ENCODE measurements at regions not wholly inside any gene's neighbourhood (a gene's known extent, or its start where the extent isn't known, plus 50 kb on each side); places are given as distances from the start of the nearest gene placed in this dataset.

DNA sequence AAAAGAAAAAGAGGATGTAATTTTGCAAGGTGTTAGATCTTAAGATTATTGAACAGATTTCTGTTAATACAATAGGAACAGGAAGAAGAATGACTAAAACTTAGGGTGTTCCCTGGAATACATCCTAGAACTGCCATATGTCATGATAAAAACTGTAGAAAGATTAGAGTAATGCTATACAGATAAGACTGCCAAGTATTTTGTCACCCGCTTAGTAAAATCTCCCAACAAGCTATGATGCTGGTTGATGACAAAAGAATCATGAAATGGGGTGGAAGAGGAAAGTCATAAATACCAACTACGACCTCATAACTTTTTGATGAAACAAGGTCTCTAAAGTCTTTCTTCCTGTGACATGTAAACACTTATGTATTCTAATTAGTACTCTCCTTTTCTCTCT is 163.6 kb upstream of the COL3A1 start:
- TF ChIP-seq JUND (IDR thresholded peaks at IDR 0.05; ENCODE audit: low read depth) = no peak

DNA sequence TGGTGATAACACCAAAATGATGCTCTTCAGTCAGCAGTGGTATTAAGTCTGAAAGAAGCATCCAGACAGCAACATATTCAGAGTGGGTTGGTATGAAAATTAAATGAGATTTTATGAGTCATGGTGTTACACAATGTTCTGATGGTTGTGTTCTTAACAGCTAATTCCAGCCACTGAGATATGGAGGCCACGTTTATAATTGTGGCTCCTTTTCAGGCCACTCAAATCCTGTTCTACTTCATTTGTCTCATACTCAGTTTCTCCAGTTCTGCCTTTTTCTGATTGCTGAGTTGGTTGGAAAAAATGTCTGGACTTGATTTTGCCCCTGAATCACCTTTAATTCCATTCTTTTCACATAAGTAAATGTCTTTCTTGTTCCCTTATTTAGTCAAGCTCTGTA is 162.7 kb upstream of the COL3A1 start:
- in situ Hi-C loops (cut with HindIII; ENCODE audit: low pct_unique_long_range_greater_than_20kb, low sequenced_read_pairs) = no loop called here
- TF ChIP-seq JUND (IDR thresholded peaks at IDR 0.05; ENCODE audit: low read depth) = no peak
- no peak for DNase-seq (ENCODE audit: low read depth in 1 of 2, low spot score in 1 of 2)

More for the DNA sequence above, 163.6 kb upstream of the COL3A1 start:
- DNase-seq (ENCODE audit: low read depth in 1 of 2, low spot score in 1 of 2) = no peak
- in situ Hi-C loops (cut with HindIII; ENCODE audit: low pct_unique_long_range_greater_than_20kb, low sequenced_read_pairs) = no loop called here

DNA sequence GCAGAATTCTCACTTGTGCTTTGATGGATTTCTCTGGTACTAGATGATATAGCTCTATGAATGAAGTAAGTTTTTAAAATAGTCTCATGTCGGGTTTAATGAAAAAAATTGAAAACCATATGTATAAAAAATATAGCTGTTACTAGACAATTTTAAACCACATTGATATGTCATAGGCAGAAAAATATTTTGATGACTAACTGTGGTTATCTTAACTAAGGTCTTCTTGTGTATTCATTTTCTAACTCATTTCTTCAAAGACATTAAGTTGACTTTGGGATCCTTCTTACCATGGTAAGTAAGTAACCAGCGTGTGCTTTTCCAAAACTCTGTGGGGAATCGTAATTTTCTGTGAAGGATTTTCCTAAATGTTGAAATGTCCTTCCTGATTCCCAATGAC is 160.9 kb upstream of the COL3A1 start:
- no peak for TF ChIP-seq JUND (IDR thresholded peaks at IDR 0.05; ENCODE audit: low read depth)
- in situ Hi-C loops (cut with HindIII; ENCODE audit: low pct_unique_long_range_greater_than_20kb, low sequenced_read_pairs) = no loop called here

DNA sequence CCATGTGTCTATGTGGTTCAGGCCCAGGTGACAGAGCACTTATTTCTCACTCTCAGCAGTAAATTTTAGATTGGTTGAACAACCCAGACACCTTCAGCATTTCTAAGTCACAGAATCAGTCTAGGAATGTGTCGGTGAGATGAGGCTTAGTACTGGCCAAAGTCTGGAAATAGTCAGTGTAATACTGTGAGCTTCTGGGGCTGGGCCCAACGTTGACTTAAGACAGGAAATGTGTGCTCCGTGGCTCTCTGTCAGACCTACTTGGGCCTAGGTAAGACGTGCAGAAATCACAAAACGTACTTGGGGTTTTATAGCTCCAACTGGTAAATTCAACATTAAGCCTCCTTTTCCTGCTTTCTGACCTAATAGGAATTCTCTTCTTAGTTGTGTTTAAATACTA is 160.3 kb upstream of the COL3A1 start:
- DNase-seq (ENCODE audit: low read depth in 1 of 2, low spot score in 1 of 2) = no peak

More for the DNA sequence above, 160.9 kb upstream of the COL3A1 start:
- no peak for DNase-seq (ENCODE audit: low read depth in 1 of 2, low spot score in 1 of 2)

GRCh38 chr2:188819011-188819410 is 155.2 kb upstream of the COL3A1 start:
- no peak for DNase-seq (ENCODE audit: low read depth in 1 of 2, low spot score in 1 of 2)
- in situ Hi-C loops (cut with HindIII; ENCODE audit: low pct_unique_long_range_greater_than_20kb, low sequenced_read_pairs) = no loop called here
- TF ChIP-seq JUND (IDR thresholded peaks at IDR 0.05; ENCODE audit: low read depth) = no peak

More for the DNA sequence above, 160.3 kb upstream of the COL3A1 start:
- in situ Hi-C loops (cut with HindIII; ENCODE audit: low pct_unique_long_range_greater_than_20kb, low sequenced_read_pairs) = no loop called here
- TF ChIP-seq JUND (IDR thresholded peaks at IDR 0.05; ENCODE audit: low read depth) = no peak

- in situ Hi-C loops (cut with HindIII; ENCODE audit: low pct_unique_long_range_greater_than_20kb, low sequenced_read_pairs) = no loop called here
- TF ChIP-seq JUND (IDR thresholded peaks at IDR 0.05; ENCODE audit: low read depth) = no peak
These were observed 154.4 kb upstream of the COL3A1 start for GRCh38 chr2:188819792-188820191.

DNA sequence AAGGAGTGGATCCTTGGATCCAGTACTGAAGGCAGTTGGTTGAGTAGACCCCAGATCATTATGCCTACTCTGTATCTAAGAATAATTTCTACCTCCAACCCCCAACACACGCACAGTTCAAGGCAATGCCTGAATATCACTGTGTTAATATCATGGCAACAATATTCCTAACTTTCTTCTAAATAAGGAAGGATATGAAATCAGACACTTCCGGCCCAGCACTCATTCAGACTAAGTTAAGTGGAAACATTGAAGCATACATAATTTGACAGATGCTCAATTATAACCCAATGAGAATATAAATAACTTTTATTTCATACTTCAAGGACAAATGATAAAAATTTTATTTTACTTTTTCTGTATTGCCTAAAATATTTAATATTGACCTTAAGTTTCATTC is 153.6 kb upstream of the COL3A1 start:
- in situ Hi-C loops (cut with HindIII; ENCODE audit: low pct_unique_long_range_greater_than_20kb, low sequenced_read_pairs) = no loop called here
- no peak for DNase-seq (ENCODE audit: low read depth in 1 of 2, low spot score in 1 of 2)
- no peak for TF ChIP-seq JUND (IDR thresholded peaks at IDR 0.05; ENCODE audit: low read depth)

More at GRCh38 chr2:188819792-188820191, 154.4 kb upstream of the COL3A1 start:
- no peak for DNase-seq (ENCODE audit: low read depth in 1 of 2, low spot score in 1 of 2)

GRCh38 chr2:188824125-188824524 is 150.0 kb upstream of the COL3A1 start:
- in situ Hi-C loops (cut with HindIII; ENCODE audit: low pct_unique_long_range_greater_than_20kb, low sequenced_read_pairs) = no loop called here

DNA sequence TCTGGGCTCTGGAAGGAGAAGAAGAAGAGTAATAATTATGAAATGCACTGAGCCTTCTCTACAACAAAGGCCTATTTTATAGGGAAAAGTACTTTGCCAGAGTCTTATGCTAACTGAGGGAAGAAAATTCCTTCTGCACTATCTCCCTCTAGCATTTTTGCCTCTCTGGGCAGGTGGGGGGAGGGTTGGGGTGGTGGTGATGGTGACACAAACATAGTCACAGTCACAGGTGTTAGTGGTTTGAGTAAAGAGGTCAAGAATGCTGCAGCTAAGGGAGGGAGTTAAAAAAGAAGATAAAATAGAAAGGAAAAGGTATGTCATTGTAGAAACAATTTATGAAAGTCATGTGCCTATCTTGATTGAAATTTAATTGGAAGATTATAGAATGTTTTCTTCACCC is 140.8 kb upstream of the COL3A1 start:
- in situ Hi-C loops (cut with HindIII; ENCODE audit: low pct_unique_long_range_greater_than_20kb, low sequenced_read_pairs) = no loop called here
- TF ChIP-seq JUND (IDR thresholded peaks at IDR 0.05; ENCODE audit: low read depth) = no peak
- DNase-seq (ENCODE audit: low read depth in 1 of 2, low spot score in 1 of 2) = no peak

More at GRCh38 chr2:188824125-188824524, 150.0 kb upstream of the COL3A1 start:
- TF ChIP-seq JUND (IDR thresholded peaks at IDR 0.05; ENCODE audit: low read depth) = no peak
- DNase-seq (ENCODE audit: low read depth in 1 of 2, low spot score in 1 of 2) = no peak

- DNase-seq (ENCODE audit: low read depth in 1 of 2, low spot score in 1 of 2) = no peak
- in situ Hi-C loops (cut with HindIII; ENCODE audit: low pct_unique_long_range_greater_than_20kb, low sequenced_read_pairs) = no loop called here
- no peak for TF ChIP-seq JUND (IDR thresholded peaks at IDR 0.05; ENCODE audit: low read depth)
These were observed 140.4 kb upstream of the COL3A1 start for GRCh38 chr2:188833799-188834198.

- in situ Hi-C loops (cut with HindIII; ENCODE audit: low pct_unique_long_range_greater_than_20kb, low sequenced_read_pairs) = no loop called here
- TF ChIP-seq JUND (IDR thresholded peaks at IDR 0.05; ENCODE audit: low read depth) = no peak
These were observed 139.2 kb upstream of the COL3A1 start for GRCh38 chr2:188835006-188835405.

GRCh38 chr2:188835821-188836220 is 138.4 kb upstream of the COL3A1 start:
- in situ Hi-C loops (cut with HindIII; ENCODE audit: low pct_unique_long_range_greater_than_20kb, low sequenced_read_pairs) = no loop called here
- TF ChIP-seq JUND (IDR thresholded peaks at IDR 0.05; ENCODE audit: low read depth) = no peak
- no peak for DNase-seq (ENCODE audit: low read depth in 1 of 2, low spot score in 1 of 2)

More at GRCh38 chr2:188835006-188835405, 139.2 kb upstream of the COL3A1 start:
- no peak for DNase-seq (ENCODE audit: low read depth in 1 of 2, low spot score in 1 of 2)

DNA sequence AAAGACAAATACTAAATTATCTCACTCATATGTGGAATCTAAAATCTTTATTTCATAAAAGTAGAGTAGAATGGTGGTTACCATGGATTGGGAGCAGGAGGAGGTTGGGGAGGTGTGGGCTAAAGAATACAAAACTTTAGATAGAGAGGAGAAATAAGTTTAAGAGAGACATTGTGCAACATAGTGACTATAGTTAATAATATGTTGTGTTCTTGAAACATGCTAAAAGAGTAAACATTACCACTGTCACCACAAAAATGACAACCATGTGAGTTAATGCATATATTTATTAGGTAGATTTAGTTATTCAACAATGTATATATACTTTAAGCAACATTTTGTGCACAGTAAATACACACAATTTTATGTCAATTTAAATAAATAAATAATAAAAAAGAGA is 128.5 kb upstream of the COL3A1 start:
- no peak for TF ChIP-seq JUND (IDR thresholded peaks at IDR 0.05; ENCODE audit: low read depth)
- no peak for DNase-seq (ENCODE audit: low read depth in 1 of 2, low spot score in 1 of 2)
- in situ Hi-C loops (cut with HindIII; ENCODE audit: low pct_unique_long_range_greater_than_20kb, low sequenced_read_pairs) = no loop called here

- TF ChIP-seq JUND (IDR thresholded peaks at IDR 0.05; ENCODE audit: low read depth) = no peak
- in situ Hi-C loops (cut with HindIII; ENCODE audit: low pct_unique_long_range_greater_than_20kb, low sequenced_read_pairs) = no loop called here
- no peak for DNase-seq (ENCODE audit: low read depth in 1 of 2, low spot score in 1 of 2)
These were observed 125.2 kb upstream of the COL3A1 start for GRCh38 chr2:188848887-188849435.
